ENCODE measurements at regions not wholly inside any gene's neighbourhood (a gene's known extent, or its start where the extent isn't known, plus 50 kb on each side); places are given as distances from the start of the nearest gene placed in this dataset.

DNA sequence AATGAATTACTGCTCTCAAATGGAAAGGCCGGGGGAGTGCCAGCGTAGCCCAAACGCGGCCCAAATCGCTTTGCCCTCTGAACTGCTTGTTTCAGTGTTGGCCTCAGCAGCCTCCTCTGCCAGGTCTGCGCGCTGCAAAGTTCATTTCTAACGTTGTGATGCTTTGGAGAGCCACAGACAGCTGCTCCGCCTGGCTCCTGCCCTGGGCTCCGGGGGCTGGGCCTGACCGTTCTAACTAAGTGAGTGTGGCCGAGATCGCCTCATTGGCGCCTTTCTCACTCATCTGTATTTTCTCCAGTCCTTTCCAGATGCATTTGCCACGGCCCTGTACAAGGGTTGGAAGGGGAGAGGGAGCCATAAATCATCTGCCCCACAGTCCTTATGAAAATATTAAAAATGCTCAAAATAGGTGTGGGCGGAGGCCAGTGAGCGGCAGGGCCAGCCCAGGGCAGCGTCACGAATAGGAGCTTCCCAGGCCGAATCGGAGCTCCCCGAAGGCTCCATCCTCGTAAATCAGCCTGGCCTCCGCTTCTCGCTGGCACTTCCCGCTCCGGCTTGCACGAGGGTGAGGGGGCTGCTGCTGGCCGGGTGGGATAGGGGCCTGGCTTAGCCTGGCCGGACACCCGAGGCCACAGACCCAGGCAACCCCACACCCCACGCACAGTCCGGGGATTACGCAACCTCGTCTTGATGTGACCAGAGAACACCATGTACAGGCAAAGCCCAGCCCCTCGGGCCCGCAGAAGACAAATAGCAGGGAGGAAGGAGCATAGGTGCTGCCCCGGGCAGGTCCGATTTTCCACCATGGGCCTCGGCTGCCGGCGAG, 196.6 kb upstream of the DIO3 start:
- Histone ChIP-seq H3K9me3 (ENCODE audit: insufficient read depth, low read length, severe bottlenecking) (no peaks in the 10 kb centered on the region), H3K4me2 (ENCODE audit: insufficient read depth, low read length) (no peak overlapping the region), H3K4me3 (ENCODE audit: low read depth in 1 of 2, low read length in 2 of 2) (no peak overlapping the region), H3K9ac (ENCODE audit: low read depth, low read length) (no peak overlapping the region), H3K4me1 (ENCODE audit: insufficient read depth, low read length) (no peaks in the 10 kb centered on the region), H3K36me3 (ENCODE audit: insufficient read depth, low read length) (no peaks in the 10 kb centered on the region), H3K79me2 (ENCODE audit: insufficient read depth, low read length) (no peaks in the 10 kb centered on the region), H3K27ac (ENCODE audit: low read length) (no peak overlapping the region), H4K20me1 (ENCODE audit: insufficient read depth, low read length) (no peaks in the 10 kb centered on the region), H3K27me3 (ENCODE audit: insufficient read depth, low read length, poor library complexity) (peaks cover 6% of the 10 kb centered on the region), H2AFZ (ENCODE audit: low read depth, low read length) (no peak overlapping the region)
- TF ChIP-seq, protein P1, sequence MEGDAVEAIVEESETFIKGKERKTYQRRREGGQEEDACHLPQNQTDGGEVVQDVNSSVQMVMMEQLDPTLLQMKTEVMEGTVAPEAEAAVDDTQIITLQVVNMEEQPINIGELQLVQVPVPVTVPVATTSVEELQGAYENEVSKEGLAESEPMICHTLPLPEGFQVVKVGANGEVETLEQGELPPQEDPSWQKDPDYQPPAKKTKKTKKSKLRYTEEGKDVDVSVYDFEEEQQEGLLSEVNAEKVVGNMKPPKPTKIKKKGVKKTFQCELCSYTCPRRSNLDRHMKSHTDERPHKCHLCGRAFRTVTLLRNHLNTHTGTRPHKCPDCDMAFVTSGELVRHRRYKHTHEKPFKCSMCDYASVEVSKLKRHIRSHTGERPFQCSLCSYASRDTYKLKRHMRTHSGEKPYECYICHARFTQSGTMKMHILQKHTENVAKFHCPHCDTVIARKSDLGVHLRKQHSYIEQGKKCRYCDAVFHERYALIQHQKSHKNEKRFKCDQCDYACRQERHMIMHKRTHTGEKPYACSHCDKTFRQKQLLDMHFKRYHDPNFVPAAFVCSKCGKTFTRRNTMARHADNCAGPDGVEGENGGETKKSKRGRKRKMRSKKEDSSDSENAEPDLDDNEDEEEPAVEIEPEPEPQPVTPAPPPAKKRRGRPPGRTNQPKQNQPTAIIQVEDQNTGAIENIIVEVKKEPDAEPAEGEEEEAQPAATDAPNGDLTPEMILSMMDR (IDR thresholded peaks at IDR 0.05; ENCODE audit: borderline replicate concordance, extremely low read depth, low read length, poor library complexity, severe bottlenecking), result no peak
- TF ChIP-seq EZH2 (IDR thresholded peaks at IDR 0.05; ENCODE audit: borderline replicate concordance, low read depth, low read length, severe bottlenecking), result no peak
- DNase-seq (no peak), ATAC-seq (ENCODE audit: insufficient read depth, low read depth) (no peak)

DNA sequence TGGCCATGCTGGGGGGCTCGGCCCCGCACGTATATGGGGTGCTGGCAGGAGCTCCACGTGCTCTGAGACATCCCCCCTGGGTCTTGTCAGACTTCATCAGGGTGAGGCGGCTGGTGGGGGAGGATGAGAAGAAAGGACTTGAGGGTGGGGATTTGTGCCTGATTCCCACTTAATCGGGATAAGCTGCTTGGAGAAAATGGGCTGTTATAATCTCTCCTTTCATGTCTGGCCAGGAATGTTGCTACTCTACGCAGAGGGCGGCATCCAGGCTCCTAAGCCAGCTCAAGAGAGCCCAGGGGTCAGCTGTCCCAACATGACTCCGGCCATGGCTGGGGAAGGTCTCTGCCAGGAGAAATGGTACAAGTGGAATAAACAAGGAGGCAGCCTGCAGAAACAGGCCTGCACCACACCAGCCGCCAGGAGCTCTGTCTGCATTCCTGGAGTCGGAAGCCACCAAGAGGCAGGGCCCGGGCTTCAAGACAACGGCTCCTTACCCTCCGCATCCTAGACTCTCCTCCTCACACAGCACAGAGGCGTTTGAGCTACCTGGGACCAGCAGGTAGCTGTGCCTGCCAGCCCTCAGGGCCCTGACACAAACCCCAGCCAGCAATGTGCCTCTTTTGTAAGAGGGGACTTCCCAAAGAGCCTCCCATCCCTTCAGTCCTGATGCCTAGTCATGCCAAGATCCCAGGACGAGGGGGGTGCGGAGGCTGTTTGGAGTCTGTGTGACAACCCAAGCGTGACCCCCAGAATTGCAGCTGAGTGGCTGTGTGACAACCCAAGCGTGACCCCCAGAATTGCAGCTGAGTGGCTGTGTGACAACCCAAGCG, 195.8 kb upstream of the DIO3 start:
- no peak overlapping the region for H3K4me2 ChIP-seq (ENCODE audit: insufficient read depth, low read length)
- no peak overlapping the region for H2AFZ ChIP-seq (ENCODE audit: low read depth, low read length)
- no peaks in the 10 kb centered on the region for H3K9me3 ChIP-seq (ENCODE audit: insufficient read depth, low read length, severe bottlenecking)
- H3K9ac ChIP-seq (ENCODE audit: low read depth, low read length), result no peak overlapping the region
- H3K79me2 ChIP-seq (ENCODE audit: insufficient read depth, low read length), result no peaks in the 10 kb centered on the region
- no peaks in the 10 kb centered on the region for H3K36me3 ChIP-seq (ENCODE audit: insufficient read depth, low read length)
- ATAC-seq (ENCODE audit: insufficient read depth, low read depth) (no peak), DNase-seq (no peak)
- TF ChIP-seq, protein P1 (IDR thresholded peaks at IDR 0.05; ENCODE audit: borderline replicate concordance, extremely low read depth, low read length, poor library complexity, severe bottlenecking), result no peak
- TF ChIP-seq EZH2 (IDR thresholded peaks at IDR 0.05; ENCODE audit: borderline replicate concordance, low read depth, low read length, severe bottlenecking), result no peak
- H3K4me3 ChIP-seq (ENCODE audit: low read depth in 1 of 2, low read length in 2 of 2), result no peak overlapping the region
- H3K27me3 ChIP-seq (ENCODE audit: insufficient read depth, low read length, poor library complexity), result peaks cover 6% of the 10 kb centered on the region
- H3K4me1 ChIP-seq (ENCODE audit: insufficient read depth, low read length), result no peaks in the 10 kb centered on the region
- H3K27ac ChIP-seq (ENCODE audit: low read length), result no peak overlapping the region
- no peaks in the 10 kb centered on the region for H4K20me1 ChIP-seq (ENCODE audit: insufficient read depth, low read length)

DNA sequence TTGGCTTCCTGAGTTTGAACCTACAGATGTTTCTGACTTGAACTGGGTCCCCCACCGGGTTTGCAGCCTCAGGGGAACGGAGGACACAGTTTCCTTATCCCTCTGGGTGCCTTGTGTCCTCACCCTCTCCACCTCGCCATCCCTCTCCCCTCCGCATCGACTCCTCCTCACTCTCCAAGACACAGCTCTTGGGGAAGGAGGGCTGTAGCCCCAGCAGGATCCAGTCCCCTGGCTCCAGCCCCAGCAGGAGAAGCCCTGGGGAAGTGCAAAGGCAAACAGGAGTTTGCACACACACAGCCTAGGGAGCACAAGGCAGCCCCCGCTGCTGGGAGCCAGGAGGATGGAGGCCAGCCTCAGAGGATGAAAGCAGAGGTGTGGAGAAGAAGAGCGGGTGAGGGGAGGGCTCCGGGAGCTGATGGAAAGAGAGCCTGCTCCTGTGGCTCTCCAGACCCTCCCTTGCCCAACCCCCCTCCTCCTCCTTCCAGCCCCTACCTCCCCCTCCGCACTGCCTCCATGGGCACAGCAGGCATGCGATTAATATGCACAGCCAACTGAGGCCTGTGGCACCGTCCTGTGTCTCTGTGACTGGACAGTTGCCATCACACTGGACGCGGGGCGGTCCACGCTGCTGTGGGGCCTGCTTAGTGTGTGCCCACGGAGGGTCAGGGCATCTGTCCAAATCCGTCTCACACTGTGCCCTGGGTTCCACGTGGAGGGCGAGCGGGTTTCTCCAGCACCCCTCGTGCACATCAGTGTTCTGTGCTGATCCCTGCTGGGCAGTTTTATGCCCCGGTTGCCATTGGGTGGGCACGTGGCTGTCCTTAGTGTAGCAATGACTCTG, 193.7 kb upstream of the DIO3 start:
- no peak for ATAC-seq (ENCODE audit: insufficient read depth, low read depth)
- H2AFZ ChIP-seq (ENCODE audit: low read depth, low read length), result no peak overlapping the region

More for the DNA sequence above, 193.7 kb upstream of the DIO3 start:
- no peak overlapping the region for H3K9ac ChIP-seq (ENCODE audit: low read depth, low read length)
- no peaks in the 10 kb centered on the region for H3K36me3 ChIP-seq (ENCODE audit: insufficient read depth, low read length)
- TF ChIP-seq, protein P1 (IDR thresholded peaks at IDR 0.05; ENCODE audit: borderline replicate concordance, extremely low read depth, low read length, poor library complexity, severe bottlenecking), result no peak
- TF ChIP-seq EZH2 (IDR thresholded peaks at IDR 0.05; ENCODE audit: borderline replicate concordance, low read depth, low read length, severe bottlenecking), result no peak
- H4K20me1 ChIP-seq (ENCODE audit: insufficient read depth, low read length), result no peaks in the 10 kb centered on the region
- H3K4me2 ChIP-seq (ENCODE audit: insufficient read depth, low read length), result no peak overlapping the region
- no peak overlapping the region for H3K4me3 ChIP-seq (ENCODE audit: low read depth in 1 of 2, low read length in 2 of 2)
- H3K4me1 ChIP-seq (ENCODE audit: insufficient read depth, low read length), result no peaks in the 10 kb centered on the region
- H3K27me3 ChIP-seq (ENCODE audit: insufficient read depth, low read length, poor library complexity), result no peaks in the 10 kb centered on the region
- H3K9me3 ChIP-seq (ENCODE audit: insufficient read depth, low read length, severe bottlenecking), result no peaks in the 10 kb centered on the region
- no peaks in the 10 kb centered on the region for H3K79me2 ChIP-seq (ENCODE audit: insufficient read depth, low read length)
- DNase-seq, result no peak
- no peak overlapping the region for H3K27ac ChIP-seq (ENCODE audit: low read length)
